Stomach smooth muscle (tissue), 2 donors: ENCODE measurements at regions not wholly inside any gene's neighbourhood (a gene's known extent, or its start where the extent isn't known, plus 50 kb on each side); places are given as distances from the start of the nearest gene placed in this dataset.

Experiments used
- H3K27ac ChIP-seq: one replicate; pipeline ENCODE4 v1.7.0; 2013; ENCODE audit warnings: mild to moderate bottlenecking, low read length, inconsistent platforms
- H3K27me3 ChIP-seq, 2 donors: one replicate each; pipeline ENCODE4 v1.7.0; 2013; ENCODE audit warnings: low read length in 2 of 2; ENCODE audit not compliant: insufficient read depth in 2 of 2, control insufficient read depth in 1 of 2
- H3K36me3 ChIP-seq, 2 donors: one replicate each; pipeline ENCODE4 v1.7.0; 2013; ENCODE audit warnings: low read length in 2 of 2; ENCODE audit not compliant: control insufficient read depth in 2 of 2, insufficient read depth in 2 of 2
- H3K4me1 ChIP-seq: one replicate; pipeline ENCODE4 v1.7.0; 2013; ENCODE audit warnings: low read length; ENCODE audit not compliant: control insufficient read depth, insufficient read depth
- H3K4me3 ChIP-seq, 2 donors: one replicate each; pipeline ENCODE4 v1.7.0; 2013; ENCODE audit warnings: low read length in 2 of 2
- H3K9ac ChIP-seq, 2 donors: one replicate each; pipeline ENCODE4 v1.7.0; 2013; ENCODE audit warnings: low read length in 2 of 2, mild to moderate bottlenecking in 1 of 2
- H3K9me3 ChIP-seq, 2 donors: one replicate each; pipeline ENCODE4 v1.7.0; 2013; ENCODE audit warnings: low read length in 2 of 2; ENCODE audit not compliant: control insufficient read depth in 2 of 2
- donor health status: healthy.
- donor health status: Pancreatic carcinoma.

DNA sequence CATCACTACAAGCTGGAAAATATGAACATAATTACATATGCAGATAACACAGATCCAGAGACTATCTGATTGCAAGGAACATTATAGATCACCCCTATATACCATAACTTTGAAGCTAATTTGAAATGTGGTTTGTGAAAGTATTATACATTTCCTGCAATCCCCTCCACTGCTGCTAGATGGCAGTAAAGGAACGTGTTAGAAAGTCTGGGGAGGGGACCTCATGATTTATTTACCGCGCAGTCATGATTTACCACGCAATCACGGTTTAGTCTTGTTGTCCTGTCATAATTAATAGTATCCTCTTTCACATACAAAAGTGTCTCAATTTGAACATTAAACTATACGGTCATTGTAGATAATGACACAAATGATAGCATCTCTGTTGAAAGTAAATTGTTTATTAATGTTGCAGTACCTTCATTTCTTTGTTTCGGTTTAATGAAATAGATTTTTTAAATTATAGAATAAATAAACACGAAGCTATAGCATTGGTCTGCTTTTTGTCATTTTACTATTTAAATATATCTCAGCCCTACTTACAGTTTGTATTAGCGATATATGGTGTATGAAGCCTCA is 145.3 kb upstream of the PRSS1 start:
- H3K4me1 ChIP-seq = no peaks in the 10 kb centered on the region
- no peaks in the 10 kb centered on the region for H3K36me3 ChIP-seq
- H3K9ac ChIP-seq = no peak overlapping the region
- no peaks in the 10 kb centered on the region for H3K9me3 ChIP-seq
- no peak overlapping the region for H3K27ac ChIP-seq
- peaks cover 0 to 3% of the 10 kb centered on the region in 2 donors for H3K27me3 ChIP-seq
- no peak overlapping the region for H3K4me3 ChIP-seq

DNA sequence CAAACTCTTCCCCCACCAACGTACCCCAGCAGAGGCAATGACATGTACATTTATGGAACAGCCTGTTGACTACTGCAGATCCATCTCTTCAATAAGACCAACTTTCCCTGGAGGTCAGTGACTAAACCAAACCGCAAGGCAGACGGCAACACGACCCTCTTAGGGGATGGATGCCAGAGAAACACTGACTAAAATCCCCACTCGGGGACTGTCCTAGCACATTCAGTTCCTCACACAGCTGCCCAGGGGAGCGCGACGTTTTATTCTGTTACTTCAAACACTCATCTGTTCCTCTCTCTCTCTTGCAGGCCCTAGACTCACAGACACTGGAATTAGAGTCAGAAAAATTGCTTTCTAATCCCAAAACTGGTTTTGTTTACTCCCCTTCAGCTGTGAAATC is 146.5 kb upstream of the PRSS1 start:
- Histone ChIP-seq H3K9ac (no peak overlapping the region), H3K4me1 (no peaks in the 10 kb centered on the region), H3K9me3 (no peaks in the 10 kb centered on the region), H3K4me3 (no peak overlapping the region), H3K27me3 (peaks cover 0 to 4% of the 10 kb centered on the region in 2 donors), H3K27ac (no peak overlapping the region), H3K36me3 (no peaks in the 10 kb centered on the region)

DNA sequence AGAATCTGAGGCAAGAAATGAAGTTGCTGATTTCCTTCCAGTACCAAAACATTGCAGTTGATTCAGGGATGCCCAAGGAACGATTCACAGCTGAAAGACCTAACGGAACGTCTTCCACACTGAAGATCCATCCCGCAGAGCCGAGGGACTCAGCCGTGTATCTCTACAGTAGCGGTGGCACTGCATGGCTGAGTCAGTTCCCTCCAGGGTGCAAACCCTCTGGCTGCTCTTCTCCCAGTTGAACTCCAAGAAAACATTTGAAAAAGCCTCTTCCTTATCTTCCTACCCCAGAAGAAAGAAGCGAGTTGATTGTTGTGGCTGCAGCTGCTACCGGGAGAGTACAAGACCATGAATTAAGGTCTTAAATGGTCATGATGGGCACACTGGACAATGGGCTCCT is 147.1 kb upstream of the PRSS1 start:
- Histone ChIP-seq H3K4me3 (no peak overlapping the region), H3K4me1 (no peaks in the 10 kb centered on the region), H3K27me3 (peaks cover 0 to 9% of the 10 kb centered on the region in 2 donors), H3K9ac (no peak overlapping the region), H3K9me3 (no peaks in the 10 kb centered on the region), H3K27ac (no peak overlapping the region), H3K36me3 (no peaks in the 10 kb centered on the region)

DNA sequence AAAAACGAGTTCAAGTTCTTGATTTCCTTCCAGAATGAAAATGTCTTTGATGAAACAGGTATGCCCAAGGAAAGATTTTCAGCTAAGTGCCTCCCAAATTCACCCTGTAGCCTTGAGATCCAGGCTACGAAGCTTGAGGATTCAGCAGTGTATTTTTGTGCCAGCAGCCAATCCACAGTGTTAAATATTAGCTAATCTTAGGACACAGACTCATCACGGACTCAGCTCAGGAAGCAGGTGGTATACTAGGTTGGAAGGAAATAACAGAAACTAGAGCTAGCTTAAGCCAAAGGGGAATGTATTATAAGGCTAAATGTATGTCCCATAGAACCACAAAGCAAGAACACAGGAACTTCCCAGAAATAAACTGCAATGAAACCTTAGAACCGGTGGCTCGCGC is 151.0 kb upstream of the PRSS1 start:
- Histone ChIP-seq H3K9me3 (no peaks in the 10 kb centered on the region), H3K4me3 (no peak overlapping the region), H3K9ac (no peak overlapping the region), H3K4me1 (no peaks in the 10 kb centered on the region), H3K27me3 (peaks cover 5 to 12% of the 10 kb centered on the region in 2 donors), H3K36me3 (no peaks in the 10 kb centered on the region), H3K27ac (no peak overlapping the region)

DNA sequence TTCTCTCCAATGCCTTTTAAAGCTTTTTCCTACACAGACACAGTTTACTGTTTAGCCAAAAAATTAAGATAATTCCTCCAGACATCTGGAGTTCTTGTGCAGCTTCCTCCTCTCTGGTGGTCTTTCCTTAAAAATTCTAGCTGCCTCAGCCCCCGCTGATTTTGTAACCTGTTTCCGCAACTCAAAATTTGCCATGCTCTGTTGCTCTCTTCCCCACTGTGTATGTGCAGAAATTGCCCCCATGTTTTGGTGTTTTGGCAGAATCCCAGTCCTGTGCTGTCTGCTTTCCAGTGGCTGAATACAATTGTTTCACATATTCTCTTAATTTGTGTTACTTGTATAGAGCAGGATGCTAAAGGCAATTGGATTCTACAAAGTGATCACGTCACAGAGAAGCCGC is 151.7 kb upstream of the PRSS1 start:
- no peaks in the 10 kb centered on the region for H3K9me3 ChIP-seq
- peaks cover 5 to 12% of the 10 kb centered on the region in 2 donors for H3K27me3 ChIP-seq
- no peaks in the 10 kb centered on the region for H3K4me1 ChIP-seq
- no peak overlapping the region for H3K9ac ChIP-seq
- no peaks in the 10 kb centered on the region for H3K36me3 ChIP-seq
- no peak overlapping the region for H3K27ac ChIP-seq
- no peak overlapping the region for H3K4me3 ChIP-seq

DNA sequence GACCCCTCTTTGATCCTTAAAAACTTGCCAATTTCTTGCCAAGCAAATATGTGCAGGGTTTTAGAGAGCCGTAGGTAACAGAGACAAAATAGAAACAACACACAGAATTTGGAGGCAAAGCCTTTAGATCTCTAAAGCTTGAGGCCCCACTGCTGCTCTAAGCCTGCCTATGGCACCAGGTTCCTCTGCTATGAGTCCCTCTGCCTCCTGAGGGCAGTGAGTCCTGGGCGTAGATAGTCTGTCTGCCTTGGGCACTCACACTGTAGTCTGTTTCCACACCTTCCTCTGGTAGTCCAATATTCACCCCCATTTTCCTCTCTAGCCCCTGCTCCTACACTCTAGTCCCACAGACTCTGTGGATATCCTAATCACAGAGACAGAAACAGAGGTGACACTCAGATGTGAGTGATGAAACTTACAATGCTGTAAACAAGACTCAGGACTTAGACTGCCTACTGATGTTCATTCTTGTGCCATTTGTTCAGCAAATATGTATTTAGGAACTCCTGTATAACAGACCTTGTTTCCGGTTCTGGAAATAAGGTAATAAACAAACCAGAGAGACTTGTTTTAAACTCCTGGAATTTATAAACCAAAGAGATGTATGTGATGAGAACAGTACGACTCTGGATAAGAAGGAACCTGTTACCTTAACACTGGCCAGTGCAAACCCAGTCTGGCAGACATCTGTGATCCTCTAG is 153.3 kb upstream of the PRSS1 start:
- Histone ChIP-seq H3K36me3 (no peaks in the 10 kb centered on the region), H3K27ac (no peak overlapping the region), H3K4me3 (no peak overlapping the region), H3K4me1 (no peaks in the 10 kb centered on the region), H3K9ac (no peak overlapping the region), H3K27me3 (peaks cover 5 to 12% of the 10 kb centered on the region in 2 donors), H3K9me3 (no peaks in the 10 kb centered on the region)

DNA sequence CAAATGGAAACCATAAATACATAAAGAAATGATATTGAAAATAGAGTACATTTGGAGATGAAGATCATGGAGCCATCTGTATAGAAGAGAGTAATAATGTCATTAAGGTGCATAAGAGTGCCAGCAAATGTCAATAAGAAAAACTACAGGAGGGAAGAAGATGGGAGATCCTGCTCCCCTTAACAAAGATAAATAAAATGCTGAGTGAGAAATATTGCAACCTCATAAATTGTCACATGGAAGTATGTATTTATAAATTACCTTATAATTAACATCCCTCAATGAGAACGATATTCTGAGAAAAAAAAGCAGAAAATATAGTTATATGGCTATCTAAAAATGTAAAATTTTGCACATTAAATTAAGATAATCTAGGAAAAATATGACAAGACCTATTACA is 155.2 kb upstream of the PRSS1 start:
- Histone ChIP-seq H3K9me3 (no peaks in the 10 kb centered on the region), H3K27ac (no peak overlapping the region), H3K36me3 (no peaks in the 10 kb centered on the region), H3K27me3 (peaks cover 5 to 12% of the 10 kb centered on the region in 2 donors), H3K4me1 (no peaks in the 10 kb centered on the region), H3K9ac (no peak overlapping the region), H3K4me3 (no peak overlapping the region)

DNA sequence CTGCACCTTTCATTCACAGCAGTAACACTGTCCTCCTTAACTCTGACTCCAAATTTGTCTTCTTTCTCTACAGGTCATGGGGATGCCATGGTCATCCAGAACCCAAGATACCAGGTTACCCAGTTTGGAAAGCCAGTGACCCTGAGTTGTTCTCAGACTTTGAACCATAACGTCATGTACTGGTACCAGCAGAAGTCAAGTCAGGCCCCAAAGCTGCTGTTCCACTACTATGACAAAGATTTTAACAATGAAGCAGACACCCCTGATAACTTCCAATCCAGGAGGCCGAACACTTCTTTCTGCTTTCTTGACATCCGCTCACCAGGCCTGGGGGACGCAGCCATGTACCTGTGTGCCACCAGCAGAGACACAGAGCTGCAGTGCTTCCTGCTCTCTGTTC is 156.2 kb upstream of the PRSS1 start:
- Histone ChIP-seq H3K27me3 (peaks cover 5 to 12% of the 10 kb centered on the region in 2 donors), H3K9me3 (no peaks in the 10 kb centered on the region), H3K4me3 (no peak overlapping the region), H3K36me3 (no peaks in the 10 kb centered on the region), H3K4me1 (no peaks in the 10 kb centered on the region), H3K27ac (no peak overlapping the region), H3K9ac (no peak overlapping the region)

DNA sequence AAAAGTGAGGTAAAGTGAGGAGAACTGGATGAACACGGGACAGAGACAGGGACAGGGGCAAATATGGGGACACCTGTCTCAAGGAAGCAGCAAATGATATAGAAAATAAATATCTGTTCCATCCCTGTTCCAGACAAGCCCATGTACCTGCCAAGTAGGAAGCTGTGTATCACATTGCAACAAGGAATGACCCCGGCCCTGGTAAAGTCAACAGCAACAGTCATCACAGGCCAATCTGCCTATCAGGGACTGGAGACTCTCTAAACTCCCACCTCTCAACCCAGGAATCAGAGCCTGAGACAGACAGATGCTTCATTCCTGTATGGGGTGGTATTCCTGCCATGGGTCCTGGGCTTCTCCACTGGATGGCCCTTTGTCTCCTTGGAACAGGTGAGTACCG is 156.6 kb upstream of the PRSS1 start:
- no peaks in the 10 kb centered on the region for H3K9me3 ChIP-seq
- H3K36me3 ChIP-seq = no peaks in the 10 kb centered on the region
- no peak overlapping the region for H3K4me3 ChIP-seq
- H3K4me1 ChIP-seq = no peaks in the 10 kb centered on the region
- H3K9ac ChIP-seq = no peak overlapping the region
- H3K27ac ChIP-seq = no peak overlapping the region
- H3K27me3 ChIP-seq = peaks cover 5 to 7% of the 10 kb centered on the region in 2 donors

DNA sequence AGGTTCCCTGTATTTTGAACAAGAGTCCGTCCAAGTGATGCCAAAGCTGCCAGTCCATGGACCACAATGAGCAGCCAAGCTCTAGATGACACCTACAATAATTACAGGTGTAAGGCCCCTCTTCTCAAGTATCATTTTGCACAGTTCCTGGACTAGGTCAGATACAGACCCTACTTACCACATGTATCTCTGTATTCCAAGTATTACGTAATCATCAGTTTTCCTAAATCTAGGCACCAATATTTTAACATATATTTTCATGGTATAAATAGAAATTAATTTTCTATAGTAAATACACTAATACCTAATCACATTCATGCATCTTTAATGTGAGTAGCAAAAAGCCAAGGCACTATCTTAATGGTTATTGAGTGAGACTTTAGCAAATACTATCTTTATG is 157.0 kb upstream of the PRSS1 start:
- Histone ChIP-seq H3K9me3 (no peaks in the 10 kb centered on the region), H3K9ac (no peak overlapping the region), H3K36me3 (no peaks in the 10 kb centered on the region), H3K27ac (no peak overlapping the region), H3K4me1 (no peaks in the 10 kb centered on the region), H3K27me3 (peaks cover 3 to 5% of the 10 kb centered on the region in 2 donors), H3K4me3 (no peak overlapping the region)

DNA sequence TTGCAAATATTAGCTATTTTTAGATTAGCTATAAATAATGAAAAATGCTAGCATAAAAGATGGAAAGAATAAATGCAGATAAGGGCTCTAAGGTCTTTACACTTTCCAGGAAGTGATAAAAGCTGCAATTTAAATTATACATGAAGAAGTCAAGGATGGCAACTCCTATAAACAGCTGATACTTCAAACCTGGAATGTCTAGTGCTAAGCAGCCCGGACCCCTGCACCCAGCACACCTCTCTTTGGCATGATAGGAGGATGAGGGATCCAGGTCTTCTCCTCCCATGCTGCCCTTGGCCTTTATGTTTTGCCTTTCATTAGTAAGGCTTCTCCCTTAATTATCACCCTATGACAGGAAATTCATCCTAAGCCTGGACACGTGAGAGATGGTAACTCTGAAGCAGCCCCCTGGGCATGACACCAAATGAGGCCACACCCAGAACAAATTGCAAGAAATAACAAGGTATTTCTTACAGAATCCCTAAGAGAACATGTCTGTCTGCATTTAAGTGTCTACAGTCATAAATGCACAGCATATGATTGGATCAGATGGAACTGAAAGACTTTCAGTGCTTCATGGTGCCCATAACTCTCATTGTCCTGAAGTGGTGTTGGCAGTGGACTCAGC is 158.3 kb upstream of the PRSS1 start:
- H3K27me3 ChIP-seq = peaks cover 0 to 5% of the 10 kb centered on the region in 2 donors
- H3K36me3 ChIP-seq = no peaks in the 10 kb centered on the region
- no peaks in the 10 kb centered on the region for H3K4me1 ChIP-seq
- H3K9me3 ChIP-seq = no peaks in the 10 kb centered on the region
- no peak overlapping the region for H3K9ac ChIP-seq
- H3K27ac ChIP-seq = no peak overlapping the region
- no peak overlapping the region for H3K4me3 ChIP-seq
